Amniotic stem cell (primary cell): ENCODE measurements at regions not wholly inside any gene's neighbourhood (a gene's known extent, or its start where the extent isn't known, plus 50 kb on each side); places are given as distances from the start of the nearest gene placed in this dataset.
"Not testable (repeated sequence)": the region's sequence is repeated elsewhere in the genome, so short reads cannot be mapped to it uniquely, and the experiment has no call there.

Experiments used
- DNase-seq: peaks from one replicate; lab custom pipeline; 2025; lab: John Stamatoyannopoulos, UW

DNA sequence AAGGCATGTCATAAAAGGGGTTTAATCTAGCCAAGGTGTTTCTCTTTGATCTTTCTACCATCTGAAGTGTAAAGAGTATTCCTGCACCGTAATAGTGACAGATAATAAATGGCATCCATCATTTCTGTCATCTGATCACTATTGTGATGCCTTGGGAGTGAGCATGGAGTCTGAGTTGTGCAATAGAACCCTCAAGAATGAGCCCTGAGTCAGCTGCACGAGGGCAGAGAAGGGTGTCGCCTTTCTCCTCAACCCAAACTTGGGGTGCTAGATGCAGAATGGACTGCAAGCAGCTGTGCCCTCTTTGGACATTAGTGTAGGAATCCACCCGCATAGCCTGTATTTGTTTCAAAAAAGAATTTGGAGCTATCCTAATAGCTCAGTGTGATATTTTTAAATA is 115.2 kb downstream of the ZNF37A start:
- DNase-seq: no peak

DNA sequence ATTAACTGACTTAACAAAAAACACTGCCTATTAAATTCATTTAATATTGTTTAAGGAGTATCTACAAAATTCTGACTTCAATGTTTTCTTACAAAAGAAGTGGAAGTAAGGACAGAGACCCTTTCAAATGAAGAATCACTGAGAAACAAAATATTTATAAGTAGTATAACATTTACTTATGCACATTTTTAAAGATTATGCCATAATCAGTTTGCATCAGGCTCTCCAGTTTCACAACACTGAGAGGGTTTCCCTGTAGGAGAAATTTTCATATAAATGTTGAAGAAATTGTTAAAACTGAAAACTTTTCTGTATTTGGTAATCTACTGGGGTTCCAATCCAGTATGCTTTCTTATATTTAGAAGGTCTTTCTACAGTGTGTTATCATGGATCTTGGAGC is 115.6 kb downstream of the ZNF37A start:
- DNase-seq: not testable (repeated sequence)

GRCh38 chr10:38212460-38212859 is 118.3 kb downstream of the ZNF37A start:
- DNase-seq: no peak

DNA sequence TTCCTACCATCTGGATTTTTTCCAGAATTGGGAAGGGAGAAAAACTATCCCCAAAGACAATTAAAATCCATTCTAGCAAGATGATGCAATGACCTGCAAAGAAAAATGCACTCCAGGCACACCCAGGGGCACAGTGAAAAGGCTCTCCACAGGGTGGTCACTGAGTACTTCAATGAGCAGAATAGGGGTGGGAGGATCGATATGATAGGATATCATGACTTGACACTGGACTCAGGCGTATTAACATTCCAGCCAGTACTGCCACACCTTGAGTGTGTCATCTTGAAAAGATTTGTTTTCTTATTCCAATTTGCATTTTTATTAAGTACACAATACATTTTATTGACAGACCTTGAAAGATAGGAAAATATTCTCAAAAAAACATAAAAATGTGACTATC is 132.2 kb downstream of the ZNF37A start:
- no peak for DNase-seq

DNA sequence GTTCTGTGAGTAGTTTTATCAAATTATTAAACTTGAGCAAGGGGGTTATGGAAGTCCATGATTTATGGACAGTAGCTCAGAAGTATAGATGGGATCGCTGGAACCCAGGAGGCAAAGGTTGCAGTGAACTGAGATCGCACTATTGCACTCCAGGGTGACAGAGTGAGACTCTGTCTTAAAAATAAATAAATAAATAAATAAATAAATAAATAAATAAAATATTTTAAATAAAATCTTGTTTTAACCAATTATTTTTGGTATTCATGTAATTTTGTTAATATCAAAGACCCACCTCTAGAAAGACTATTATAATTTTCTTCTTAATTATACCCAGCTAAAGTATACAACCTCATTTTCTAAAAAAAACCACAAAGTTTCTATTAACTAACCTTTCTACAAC is 134.3 kb downstream of the ZNF37A start:
- no peak for DNase-seq

DNA sequence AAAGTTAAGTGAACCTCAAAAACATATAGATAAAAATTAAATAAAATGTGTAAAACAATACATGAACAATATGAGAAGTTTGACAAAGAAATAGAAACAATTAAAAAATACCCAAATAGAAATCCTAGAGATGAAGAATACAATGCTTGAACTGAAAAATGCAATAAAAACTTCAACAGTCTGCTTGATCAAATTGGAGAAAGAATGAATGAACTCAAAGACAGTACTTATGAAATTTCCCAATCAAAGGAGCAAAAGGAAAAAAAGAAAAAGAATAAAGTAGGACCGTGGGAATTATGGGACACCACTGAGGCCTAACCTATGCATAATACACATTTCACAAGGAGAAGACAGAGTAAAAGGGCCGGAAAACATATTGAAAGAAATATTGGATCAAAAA is 144.3 kb downstream of the ZNF37A start:
- not testable (repeated sequence) for DNase-seq

GRCh38 chr10:38242061-38242649 is 148.0 kb downstream of the ZNF37A start:
- not testable (repeated sequence) for DNase-seq

DNA sequence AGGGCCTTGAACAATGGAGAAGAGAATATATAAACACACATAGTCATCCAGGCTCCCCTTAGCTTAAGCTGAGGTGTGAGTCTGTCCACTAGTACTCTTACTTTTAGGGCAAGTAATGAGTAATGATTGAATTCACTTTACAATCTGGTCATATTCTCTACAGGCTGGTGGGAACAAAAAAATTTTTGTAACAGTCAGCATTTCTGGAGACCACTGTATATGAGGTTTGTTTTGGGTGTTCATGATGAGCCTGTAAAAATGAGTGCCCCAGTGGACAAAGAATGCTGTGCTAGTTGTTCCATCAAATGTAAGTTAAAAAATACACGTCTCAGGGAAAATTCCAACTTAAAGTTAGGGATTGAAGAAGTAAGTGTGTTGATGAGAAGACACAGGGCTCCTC is 154.0 kb downstream of the ZNF37A start:
- not testable (repeated sequence) for DNase-seq

GRCh38 chr10:38252551-38252950 is 158.4 kb downstream of the ZNF37A start:
- not testable (repeated sequence) for DNase-seq

GRCh38 chr10:38267555-38267954 is 173.4 kb downstream of the ZNF37A start:
- DNase-seq: not testable (repeated sequence)

DNA sequence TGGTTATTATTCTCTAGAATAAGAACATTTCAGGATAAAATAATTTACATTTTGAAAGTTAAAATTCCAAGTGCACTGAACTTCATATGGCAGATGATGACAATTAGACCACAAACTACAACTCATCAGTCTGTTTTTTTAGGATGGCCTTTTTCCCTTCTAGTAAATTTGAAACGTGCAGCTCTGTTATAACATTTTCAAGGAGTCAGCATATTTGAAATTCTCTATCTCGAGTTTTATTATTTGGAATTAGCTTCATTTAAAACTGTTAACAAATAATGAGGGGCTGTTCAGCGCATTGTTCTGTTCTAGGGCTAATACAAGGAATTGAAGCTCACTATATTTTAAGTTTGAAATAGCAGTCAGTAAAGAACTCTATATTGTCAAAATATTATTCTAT is 176.9 kb downstream of the ZNF37A start:
- DNase-seq: not testable (repeated sequence)

- DNase-seq: not testable (repeated sequence)
These were observed 180.7 kb downstream of the ZNF37A start for GRCh38 chr10:38274879-38275278.

GRCh38 chr10:38292560-38292959 is 198.4 kb downstream of the ZNF37A start:
- not testable (repeated sequence) for DNase-seq

DNA sequence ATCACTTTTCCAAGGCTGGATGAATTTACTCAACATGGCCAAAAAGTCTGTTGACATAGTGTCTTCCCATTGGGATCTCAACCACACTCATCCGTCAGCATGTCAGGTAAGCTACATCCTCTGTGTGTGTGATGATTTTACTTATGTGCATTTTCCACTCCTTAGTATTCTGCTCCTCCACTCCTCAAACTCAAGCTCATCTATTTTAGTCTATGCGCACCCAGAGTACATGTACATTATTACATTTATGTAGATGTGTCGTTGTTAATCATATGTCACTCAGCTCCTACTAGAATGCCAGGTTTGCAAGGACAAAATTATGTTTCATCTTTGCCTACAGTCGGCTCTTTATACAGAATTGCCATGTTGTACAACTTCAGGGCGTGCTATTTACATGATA is 216.0 kb downstream of the ZNF37A start:
- DNase-seq: not testable (repeated sequence)

DNA sequence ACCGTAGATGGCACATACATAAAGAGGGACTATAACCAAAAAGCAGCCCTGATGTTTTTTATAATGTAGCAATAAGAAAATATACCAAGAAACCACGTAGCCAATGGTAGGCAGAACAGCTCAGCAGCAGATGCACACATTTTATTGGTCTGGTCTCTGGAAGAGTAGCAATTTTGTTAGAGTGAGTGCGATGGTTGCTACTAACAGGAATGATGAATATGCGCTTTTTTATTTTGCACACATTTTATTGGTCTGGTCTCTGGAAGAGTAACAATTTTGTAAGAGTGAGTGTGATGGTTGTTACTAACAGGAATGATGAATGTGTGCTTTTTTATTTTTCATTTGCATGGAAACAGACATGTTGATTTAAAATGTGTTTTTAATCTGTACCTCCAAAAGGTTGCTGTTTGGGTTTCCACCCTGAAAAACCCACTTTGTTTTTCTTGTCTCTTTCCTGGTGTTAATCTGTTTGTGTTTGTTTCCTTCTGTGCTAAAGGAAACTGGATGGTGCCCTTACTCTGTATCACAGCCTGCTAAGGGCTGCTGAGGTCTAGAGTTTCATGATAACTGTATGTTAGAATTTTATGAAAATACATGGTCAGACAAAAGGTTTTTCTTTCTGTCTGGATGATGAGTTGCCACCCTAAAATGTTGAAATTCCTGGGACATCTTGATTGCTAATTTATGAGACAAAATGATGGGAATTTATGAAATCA is 221.1 kb downstream of the ZNF37A start:
- not testable (repeated sequence) for DNase-seq

GRCh38 chr10:38321393-38321792 is 227.3 kb downstream of the ZNF37A start:
- not testable (repeated sequence) for DNase-seq

GRCh38 chr10:38330306-38330705 is 236.2 kb downstream of the ZNF37A start:
- DNase-seq: not testable (repeated sequence)

DNA sequence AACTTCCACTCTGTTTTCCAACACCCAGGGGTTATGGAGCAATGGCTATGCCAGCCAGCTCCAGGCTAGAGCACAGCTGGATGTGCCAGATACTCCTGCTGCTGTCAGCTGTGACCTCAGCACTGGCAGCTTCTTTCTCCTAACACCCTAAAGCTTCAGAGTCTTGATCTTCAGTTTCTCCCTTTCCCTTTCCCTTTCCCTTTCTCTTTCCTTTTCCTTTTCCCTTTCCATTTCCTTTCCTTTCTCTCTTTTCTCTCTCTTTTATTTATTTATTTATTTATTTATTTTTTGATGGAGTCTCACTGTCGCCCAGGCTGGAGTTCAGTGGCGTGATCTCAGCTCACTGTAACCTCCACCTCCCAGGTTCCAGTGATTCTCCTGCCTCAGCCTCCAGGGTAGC is 237.0 kb downstream of the ZNF37A start:
- not testable (repeated sequence) for DNase-seq

DNA sequence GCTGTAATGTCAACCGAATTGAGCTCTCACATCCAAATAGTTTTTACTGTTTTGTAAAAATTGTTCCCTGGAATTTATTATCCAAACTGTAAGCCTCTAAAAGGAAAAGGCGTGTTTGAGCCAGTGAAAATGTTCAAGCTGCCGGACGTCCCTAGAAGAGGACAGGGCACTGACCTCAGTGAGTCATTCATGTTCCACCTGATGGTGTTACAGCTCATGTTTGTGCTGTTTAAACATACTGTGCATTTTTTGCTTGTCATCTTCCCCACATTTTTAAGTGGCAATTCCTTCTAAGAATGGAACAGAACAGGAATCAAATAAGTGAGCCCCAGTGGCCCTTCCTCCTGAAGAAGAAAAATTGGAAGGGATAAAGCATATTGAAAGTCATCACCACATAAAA is 239.6 kb downstream of the ZNF37A start:
- DNase-seq: not testable (repeated sequence)

- DNase-seq: not testable (repeated sequence)
These were observed 256.5 kb downstream of the ZNF37A start for GRCh38 chr10:38350645-38351044.

- DNase-seq: not testable (repeated sequence)
These were observed 260.3 kb downstream of the ZNF37A start for GRCh38 chr10:38354410-38354809.

DNA sequence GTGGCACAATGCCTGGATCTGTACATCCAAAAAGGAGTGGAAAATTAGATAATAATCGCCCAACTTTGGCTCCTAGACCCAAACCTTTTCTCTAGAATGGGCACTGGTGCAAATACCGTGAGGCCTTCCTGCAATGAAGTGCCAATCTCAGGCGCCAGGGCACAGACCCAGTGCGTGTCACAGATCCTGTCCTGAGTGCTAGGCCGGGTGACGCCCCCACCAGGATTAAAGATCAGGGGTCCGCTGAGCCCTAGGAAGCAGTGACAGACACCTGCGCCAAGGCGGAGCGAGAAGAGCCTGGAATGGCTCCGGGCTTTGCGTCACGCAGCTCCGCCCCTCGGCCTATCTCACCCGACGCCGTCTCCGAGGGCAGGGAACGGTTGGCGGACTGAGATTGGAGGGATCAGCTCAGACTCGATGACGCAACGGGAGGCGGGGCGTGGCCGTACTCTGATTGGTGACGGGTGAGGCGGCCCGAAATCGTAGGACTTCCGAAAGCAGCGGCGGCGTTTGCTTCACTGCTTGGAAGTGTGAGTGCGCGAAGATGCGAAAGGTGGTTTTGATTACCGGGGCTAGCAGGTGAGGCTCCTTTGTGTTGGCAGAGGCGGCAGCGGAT is 261.9 kb downstream of the ZNF37A start:
- not testable (repeated sequence) for DNase-seq

GRCh38 chr10:38356527-38356926 is 262.4 kb downstream of the ZNF37A start:
- not testable (repeated sequence) for DNase-seq
